KG1 (cell line): ENCODE measurements at regions not wholly inside any gene's neighbourhood (a gene's known extent, or its start where the extent isn't known, plus 50 kb on each side); places are given as distances from the start of the nearest gene placed in this dataset.
"Not testable (repeated sequence)": the region's sequence is repeated elsewhere in the genome, so short reads cannot be mapped to it uniquely, and the experiment has no call there.

Experiments used
- DNase-seq: peaks from one replicate; lab custom pipeline; 2025; lab: John Stamatoyannopoulos, UW

DNA sequence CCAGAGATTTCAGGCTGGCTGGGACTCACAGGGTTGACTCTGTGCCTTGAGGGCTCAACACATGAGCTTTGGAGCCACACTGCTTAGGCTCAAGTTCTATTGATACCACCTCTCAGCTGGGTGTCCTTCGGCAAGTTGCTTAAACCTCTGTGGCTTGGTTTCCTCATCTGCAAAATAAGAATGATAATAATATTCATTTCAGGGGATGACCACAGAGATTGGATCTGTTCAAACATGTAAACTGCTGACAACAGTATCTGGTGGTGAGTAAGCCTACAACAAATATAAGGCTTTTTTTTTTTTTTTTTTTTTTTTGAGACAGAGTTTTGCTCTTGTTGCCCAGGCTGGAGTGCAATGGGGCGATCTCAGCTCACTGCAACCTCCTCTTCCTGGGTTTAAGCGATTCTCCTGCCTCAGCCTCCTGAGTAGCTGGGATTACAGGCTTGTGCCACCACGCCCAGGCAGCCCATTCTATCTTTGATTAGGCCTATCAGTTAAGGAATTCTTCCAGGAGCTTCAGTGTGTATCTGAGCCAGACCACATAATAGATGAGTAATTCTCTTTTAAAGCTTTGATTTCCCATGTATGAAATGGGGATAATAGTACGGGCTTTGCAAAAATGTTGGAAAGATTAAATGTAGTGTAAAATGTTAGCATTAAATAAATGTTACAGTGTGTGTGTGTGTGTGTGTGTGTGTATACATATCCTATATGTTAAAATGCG, 437.6 kb downstream of the PRDM2 start:
- DNase-seq, result no peak

DNA sequence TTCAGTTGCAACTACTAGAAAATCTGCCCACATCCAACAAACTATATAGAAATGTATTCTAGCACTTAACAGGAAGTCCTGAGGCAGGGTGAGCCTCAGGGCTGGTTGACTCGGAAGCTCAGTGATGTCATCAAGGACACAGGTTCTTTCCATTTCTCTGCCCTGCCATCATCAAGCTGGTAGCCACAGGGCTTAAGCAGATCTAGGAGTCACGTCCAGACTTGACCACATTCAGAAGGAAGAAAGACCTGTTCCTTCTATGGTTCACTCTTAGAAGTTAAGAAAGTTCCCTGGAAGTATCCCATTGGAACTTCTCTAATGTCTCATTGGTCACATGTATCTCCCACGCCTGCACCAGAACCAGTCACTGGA, 438.1 kb downstream of the PRDM2 start:
- no peak for DNase-seq

DNA sequence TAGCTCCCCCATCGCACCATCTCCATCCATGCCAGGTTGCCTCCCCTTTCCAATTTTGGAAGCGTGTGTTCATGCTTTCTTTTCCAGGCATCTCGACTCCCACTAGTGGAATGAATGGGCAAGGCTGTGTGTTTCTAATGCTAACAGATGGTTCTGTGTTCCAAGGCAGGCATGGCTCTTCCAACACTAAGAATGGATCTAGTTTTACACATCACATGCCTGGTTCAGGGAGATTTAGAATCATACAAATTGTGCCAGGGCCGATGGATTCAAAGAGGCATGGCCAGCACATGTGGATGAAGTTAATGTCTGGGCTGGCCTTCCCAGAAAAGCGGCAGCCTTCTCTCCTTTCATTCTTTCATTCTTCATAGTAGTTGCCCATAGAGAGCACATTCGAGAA, 438.7 kb downstream of the PRDM2 start:
- DNase-seq, result no peak

DNA sequence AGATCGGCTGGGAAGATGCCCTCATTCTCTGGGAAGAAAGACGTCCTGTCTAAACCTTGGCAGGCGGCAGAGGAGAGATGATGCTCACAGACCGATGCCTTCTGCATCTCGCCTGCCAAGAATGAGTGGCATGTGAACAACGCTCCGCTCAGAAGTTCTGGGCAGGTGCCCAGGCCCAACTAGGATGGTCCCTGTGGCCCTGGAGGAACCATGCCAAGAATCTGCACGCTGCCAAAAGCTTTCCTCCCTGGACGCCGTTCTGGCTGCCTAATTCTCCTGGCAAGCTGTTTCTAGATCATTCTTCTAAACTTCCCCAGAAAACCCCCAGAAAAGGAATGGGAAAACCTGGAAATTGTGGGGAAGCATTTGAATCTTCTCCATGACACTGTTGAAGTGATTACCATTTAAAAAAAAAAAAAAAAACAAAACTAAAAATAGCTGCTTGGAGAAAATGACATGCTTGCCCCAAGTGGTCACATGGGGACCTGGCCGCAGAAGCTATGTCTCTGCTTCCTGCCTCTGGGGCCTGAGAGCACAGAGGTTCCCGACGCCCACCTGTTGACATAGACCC, 440.9 kb downstream of the PRDM2 start:
- no peak for DNase-seq

DNA sequence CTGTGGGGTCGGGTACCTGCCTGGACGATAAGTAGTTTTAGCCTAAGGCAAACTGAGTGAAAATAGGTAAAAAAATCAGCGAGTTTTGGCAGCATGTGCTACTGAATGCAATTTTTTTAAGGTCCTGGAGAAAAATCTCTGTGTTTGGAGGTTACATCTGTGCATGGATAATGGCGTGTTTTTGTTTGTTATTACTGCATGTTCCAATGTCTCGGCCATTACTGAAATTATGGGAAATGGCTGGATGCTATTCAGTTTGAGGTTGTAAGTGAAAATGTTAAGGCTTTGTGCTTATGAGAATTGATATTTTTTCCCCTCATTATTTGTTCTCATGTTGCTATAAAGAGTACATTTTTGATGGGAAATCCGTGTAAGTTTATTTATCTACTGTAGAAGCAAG, 441.7 kb downstream of the PRDM2 start:
- no peak for DNase-seq

DNA sequence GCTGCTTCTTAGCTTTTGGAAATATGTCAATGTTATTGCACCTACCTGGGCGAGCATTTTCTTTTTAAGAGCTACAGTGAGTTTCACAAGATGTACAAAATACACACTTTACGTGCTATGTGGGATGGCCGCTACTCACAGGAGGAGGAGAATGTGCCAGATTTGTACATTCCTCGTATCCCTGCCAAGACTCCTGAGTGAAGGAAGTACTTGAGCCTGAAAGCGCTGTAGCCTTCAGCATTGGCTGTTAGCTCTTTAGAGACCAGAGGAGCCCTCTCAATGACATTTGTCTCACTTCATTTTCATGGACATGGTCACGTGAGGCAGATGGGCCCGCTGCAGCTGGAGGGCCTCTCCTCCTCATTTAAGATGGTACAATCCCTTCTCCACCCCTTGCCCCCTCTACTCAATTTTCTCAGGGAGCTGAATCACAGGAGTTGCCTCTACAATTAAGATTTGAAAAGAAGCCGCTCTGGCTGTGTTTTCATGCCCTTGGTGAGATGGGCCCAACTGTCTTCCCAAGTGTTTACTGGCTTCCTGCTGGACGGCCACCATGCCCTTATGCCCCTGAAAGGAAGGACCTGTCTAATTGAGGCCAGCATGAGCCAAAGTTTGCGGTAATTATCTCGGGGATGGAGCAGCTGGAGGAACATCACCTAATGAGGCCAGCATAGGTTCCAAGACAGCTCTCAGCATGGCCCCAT, 442.6 kb downstream of the PRDM2 start:
- DNase-seq, result no peak

DNA sequence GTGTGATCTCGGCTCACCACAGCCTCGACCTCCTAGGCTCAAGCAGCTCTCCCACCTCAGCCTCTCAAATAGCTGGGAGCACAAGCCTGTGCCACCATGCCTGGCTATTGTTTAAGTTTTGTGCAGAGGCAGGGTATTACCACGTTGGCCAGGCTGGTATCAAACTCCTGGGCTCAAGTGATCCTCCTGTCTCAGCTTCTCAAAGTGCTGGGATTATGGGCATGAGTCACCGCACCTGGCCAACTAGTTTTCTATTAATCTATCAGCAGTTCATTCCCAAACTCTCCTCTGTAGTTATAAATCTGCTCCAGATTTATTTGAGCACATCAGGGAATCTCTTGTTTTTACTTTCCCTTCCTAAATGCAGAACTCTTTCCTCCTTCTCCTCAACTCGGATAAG, 443.8 kb downstream of the PRDM2 start:
- DNase-seq, result no peak

DNA sequence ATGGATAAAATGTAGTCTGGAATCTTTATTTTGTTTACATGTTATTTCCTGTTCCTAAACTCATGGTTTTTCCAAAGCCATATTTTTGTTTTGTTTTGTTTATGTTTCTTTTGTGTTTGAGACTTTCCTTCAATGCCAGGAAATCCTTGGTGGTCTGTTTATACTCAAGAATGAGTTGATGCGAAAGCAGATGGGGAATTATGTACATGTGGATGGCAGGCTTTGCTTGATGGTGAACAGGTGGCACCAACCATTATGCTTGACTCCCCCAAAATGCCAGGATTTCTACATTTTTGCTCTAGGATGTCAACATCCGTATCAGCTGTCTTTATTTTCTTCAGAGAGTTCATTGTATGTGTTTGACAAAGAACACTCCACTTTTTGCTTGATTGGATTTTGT, 448.5 kb downstream of the PRDM2 start:
- no peak for DNase-seq

DNA sequence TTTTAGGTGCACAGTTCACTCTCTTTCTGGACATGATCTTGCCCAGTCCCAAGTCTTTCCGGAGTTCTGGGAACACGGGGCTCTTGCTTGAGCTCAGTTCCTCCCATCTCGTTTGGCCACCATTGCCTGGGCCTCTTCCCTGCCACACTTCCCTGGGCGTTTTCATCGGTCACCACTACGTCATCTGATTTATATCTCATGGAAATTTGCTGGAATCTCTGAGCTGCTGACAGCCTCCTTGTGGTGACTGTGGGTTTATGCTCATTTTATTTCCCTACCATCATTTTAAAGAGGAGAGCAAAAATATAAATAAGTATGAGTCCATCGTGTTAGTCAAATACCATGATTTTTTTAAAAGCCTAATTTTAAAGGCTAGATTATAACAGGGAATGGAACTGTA, 449.1 kb upstream of the KAZN start:
- no peak for DNase-seq

DNA sequence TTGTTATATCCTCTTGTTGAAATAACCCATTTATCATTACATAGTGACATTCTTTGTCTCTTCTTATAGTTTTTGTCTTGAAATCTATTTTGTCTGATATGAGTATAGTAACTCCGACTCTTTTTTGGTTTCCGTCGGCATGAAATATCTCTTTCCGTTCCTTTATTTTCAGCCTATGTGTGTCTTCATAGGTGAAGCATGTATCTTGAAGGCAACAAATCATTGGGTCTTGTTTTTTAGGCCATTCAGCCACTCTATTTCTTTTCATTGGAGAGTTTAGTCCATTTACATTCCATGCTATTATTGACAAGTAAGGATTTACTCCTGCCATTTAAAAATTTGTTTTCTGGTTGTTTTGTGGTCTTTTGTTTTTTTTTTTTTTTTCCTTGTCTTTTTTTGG, 441.9 kb upstream of the KAZN start:
- no peak for DNase-seq

DNA sequence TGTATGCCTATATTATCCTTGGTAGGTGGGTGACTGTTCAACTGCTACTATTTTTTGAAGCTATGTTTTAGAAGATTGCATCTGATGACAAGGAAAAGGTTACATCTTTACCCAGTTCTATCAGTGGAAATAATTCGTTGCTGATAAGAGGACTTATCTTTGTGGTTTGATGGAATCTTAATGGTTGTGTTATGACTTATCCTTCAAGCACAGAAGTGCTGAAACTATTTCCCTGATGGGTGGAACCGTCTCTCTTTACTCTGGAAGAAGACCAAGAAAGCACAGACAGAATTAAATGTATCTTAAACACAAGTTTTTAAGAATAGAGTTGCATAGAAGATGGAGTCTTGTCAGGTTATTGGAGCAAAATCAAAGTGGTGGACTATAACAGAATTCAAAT, 437.7 kb upstream of the KAZN start:
- no peak for DNase-seq

DNA sequence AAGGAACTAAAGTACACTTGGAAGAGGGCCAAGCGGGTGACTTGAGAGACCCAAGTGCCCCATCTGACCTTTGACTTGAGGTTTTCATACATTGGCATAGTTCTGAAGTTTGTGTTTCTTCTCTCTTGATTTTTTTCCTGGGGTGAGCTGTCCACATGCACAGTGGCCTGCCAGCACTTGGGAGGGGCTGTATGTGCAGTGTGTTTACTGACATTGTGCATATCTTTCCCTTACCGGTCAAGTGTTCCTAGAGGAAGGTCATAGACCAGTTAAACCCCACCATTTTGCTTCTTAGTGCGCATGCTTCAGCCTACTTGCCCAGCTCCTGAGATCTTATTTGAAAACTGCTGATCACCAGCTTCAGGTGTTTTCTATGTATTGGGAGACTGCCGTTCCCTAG, 435.2 kb upstream of the KAZN start:
- DNase-seq, result no peak

DNA sequence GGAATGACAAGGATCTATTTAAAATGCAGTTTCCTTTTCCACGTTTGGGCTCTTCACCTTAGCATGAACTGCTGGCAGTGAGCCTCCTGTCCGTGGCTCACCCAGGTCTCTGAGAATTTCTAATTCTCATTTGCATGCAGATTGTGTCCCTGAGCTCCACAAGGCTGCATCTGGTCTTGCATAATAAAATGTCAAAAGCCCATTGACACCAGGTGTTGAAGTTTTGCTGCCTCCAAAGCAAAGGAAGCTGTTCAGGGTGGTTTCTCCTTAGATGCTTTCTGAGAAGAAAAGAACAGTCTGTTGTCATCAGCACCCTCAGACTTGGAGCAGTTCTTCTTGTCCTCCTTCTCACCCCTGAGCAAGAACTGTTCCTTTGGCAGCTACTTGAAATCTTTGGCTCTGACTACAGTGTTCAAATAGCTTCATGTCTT, 433.1 kb upstream of the KAZN start:
- DNase-seq, result no peak

DNA sequence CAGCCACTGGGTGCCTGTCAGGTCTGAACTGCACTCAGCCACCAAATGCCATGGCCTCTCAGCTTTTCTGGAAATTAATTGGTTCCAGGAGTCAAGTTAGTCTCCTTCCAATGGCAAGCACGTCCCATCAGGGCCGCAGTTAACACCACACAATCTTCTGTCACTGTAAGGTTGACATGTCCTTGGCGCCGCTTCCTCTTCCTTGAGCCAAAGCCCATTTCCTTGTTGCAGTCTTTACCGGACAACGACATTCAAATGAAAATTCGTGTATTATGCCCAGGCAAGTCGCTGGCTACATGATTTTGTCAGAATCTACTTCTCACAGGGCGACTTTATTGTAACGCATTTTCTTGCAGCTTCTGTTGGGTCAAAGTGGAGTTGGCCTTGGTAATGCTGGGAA, 430.6 kb upstream of the KAZN start:
- no peak for DNase-seq

DNA sequence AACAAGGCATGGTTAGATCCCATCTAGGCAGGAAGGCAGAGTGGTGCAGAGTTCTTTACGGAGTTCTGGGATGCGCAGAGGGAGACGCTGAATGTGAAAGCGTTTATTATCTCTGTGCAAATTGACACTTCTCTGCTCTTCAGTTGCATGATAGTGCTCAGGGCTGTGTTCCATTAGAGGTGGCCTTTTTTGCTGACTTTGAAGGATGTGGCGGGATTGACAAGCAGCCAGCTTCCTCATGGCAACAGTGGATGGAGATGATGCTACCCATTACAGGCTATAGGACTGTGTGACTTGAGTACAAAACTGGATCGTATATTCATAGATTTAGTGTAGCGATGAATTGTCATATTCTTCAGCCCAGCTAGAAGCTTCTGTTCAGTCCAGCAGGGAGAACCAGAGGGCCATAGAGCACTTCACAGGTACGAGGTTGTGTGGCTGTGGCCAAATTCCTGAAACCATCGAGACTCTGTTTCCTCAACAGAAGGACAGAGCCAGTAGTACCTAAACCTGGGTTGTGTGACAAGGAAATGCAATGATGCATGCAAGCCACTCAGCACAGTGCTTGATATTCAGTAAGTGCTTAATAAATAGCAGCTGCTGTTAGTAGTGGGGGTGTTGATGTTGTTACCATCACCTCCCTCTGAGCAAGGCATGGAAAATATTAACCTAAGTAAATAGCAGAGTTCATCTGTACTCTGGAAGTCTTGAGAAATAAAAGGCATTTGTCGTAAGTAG, 430.0 kb upstream of the KAZN start:
- no peak for DNase-seq

DNA sequence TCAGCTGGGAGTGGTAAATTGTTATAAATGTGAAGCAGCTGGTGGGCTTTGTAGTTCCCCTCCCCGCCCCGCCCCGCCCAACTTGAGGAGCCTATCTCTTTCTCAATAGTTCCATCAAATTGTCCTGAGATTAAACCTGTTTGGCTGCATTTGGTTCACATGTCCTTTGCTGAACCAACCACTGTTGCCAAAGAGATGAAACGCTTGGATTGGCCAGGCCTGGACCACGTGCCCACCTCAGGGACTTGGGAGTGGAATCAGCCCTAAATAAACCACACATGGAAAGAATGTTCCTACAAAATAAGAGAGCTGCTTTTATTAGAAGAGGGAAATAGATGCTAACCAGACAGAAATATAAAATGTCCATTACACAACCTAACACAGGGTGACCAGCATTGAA, 424.9 kb upstream of the KAZN start:
- no peak for DNase-seq

DNA sequence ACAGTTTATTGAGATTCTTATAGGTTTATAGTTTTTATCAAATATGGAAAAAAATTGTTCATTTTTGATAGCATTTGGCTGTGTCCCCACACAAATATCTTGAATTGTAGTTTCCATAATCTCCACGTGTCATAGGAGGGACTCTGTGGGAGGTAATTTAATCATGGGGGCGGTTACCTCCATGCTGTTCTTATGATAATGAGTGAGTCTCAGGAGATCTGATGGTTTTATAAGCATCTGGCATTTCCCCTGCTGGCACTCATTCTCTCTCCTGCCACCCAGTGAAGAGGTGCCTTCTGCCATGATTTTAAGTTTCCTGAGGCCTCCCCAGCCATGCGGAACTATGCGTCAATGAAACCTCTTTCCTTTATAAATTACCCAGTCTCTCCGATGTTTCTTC, 420.6 kb upstream of the KAZN start:
- not testable (repeated sequence) for DNase-seq

DNA sequence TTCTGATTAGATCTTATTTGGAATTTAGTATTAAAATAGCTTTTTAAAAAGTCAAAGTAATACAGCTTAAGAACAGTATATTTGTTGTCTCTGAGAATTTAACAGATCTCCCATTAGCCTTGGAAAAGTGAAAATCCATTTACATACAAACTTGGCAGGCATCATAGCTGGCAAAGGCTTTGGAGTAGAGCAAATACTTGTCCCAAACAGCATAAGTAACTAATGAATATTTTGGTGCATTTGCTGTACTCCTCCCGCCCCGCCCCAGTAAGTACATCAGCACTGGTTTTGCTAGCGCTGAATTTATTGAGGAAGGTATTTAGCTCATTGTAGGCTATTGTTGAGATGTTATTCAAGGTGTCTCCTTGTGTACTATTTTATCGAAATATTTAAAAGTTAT, 417.7 kb upstream of the KAZN start:
- no peak for DNase-seq

DNA sequence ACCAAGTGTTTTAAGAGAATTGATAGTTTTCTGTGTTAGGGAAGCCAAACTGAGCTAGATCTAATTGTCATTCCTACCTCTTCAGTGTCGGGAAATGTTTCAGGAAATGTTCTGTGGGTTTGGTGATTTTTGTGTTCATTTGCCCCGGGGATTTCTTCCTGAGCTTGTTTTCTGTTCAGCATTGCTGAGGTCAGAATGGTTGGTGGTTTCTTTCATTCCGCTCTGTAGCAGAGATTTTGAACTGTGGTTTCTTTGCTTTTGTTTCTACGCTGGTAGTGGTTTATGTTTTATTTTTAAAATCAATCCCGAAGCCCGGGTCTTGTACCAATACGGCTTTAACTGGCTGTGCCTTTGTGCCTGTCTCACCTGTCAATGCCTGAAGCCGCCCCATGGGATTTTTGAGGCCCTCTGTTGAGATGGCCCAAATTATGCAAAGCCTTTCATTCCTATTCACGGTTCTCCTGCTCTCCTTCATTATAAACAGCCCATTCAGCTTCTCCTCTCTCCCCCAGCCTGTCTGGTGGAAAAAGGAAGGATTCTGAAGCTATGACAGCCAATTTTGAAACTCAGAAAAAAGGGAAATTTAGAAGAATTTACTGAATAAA, 417.2 kb upstream of the KAZN start:
- DNase-seq, result no peak

DNA sequence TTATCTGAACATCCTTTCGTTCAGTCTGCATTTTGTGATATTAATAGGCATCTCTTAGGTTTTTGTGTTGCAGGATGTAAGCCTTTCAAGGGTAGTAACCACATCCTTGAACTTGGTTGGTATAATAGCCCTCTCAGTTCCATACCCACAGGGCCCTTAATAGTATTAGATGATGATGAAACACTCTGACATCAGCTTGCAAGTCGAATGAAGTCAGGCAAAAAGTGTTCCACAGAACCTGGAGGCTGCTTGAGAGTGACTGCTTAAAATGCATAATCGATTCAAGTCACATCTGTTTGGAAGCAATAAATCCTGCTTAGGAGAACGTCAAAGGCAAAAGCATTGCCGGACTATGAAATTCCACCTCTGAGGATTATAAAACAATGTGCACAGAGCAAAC, 415.6 kb upstream of the KAZN start:
- no peak for DNase-seq

DNA sequence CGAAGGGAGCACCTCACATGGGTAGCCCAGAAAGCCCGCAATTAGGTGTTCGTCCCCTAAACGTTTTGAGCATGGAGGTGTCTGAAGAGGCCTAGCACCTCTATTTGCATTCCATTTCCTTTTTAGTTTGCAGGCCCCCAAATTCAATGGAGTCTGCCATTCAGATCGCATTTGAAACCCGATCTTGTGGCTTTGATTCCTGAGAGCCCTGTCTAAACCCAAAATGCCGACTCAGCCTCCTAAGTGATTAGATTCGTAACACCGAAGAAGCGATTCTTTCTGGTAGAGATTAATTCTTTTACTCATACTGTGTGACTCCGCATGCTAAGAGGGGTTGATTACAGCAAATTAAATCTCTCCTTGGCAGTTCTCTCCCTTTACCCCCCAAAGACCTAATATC, 415.2 kb upstream of the KAZN start:
- DNase-seq, result no peak

DNA sequence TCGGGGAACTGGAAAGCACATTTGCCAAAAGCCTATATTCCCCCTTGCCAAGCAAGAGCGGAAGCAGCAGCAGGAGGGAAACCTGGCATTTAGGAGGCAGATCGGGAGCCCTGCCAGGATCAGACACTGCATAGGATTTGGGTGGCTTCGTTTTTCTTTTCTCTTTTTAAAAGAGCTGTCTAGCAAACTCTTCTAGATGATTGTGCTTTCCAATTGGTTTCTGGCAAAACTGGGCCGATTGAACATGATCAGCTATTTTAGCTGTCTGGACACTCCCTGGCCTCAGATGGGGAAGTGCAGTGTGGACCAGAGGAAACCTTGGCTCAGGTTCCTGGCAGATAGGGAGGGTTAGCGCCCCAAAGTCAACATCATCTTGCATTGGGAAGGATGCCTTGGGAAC, 414.0 kb upstream of the KAZN start:
- no peak for DNase-seq

DNA sequence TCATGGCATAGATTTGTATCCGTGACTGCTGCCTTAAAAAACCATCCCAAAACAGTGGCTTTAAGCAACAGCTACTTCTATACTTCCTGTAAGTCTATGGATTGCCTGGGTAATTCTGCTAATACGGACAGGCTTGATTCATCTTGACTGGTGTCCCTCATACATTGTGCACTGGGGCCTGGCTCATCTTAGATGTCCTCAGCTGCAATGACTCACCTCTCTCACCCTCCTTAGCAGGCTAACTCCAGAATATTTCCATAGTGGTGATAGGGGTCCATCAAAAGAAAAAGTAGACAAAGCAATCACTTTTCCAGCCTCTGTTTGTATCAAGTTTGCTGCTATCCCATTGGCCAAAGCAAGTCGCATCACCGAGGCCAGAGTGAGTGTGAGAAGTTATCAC, 409.1 kb upstream of the KAZN start:
- DNase-seq, result no peak
